HL-60 (cell line): ENCODE measurements at regions not wholly inside any gene's neighbourhood (a gene's known extent, or its start where the extent isn't known, plus 50 kb on each side); places are given as distances from the start of the nearest gene placed in this dataset.

Experiments used
- DNase-seq, 2 experiments: peaks; one replicate each; pipeline ENCODE4 v3.0.0-alpha.2; 2010 to 2020; ENCODE audit warnings: low read depth in 1 of 2, low spot score in 1 of 2
- H3K27ac ChIP-seq: fragments of 250-450 bp; sonication (Bioruptor Pico); replicated peaks from 2 replicates; pipeline ENCODE4 v1.5.1; 2020; ENCODE audit warnings: mild to moderate bottlenecking, moderate library complexity
- H3K27me3 ChIP-seq: fragments of 250-450 bp; sonication (Bioruptor Pico); 2 replicates; pipeline ENCODE4 v1.5.1; 2021; ENCODE audit warnings: mild to moderate bottlenecking, moderate library complexity; ENCODE audit not compliant: insufficient read depth, poor library complexity, severe bottlenecking
- H3K4me3 ChIP-seq: replicated peaks from 2 replicates; pipeline ENCODE4 v1.5.1; 2011; ENCODE audit warnings: mild to moderate bottlenecking, control low read depth, low read length; ENCODE audit not compliant: insufficient read depth
- CTCF ChIP-seq: IDR thresholded peaks from one replicate; pipeline ENCODE4 v1.5.1; 2011; ENCODE audit warnings: low read length, control low read depth, inconsistent platforms; ENCODE audit not compliant: insufficient read depth
- GABPA ChIP-seq: IDR thresholded peaks from 2 replicates; pipeline ENCODE4 v1.6.1; 2012; ENCODE audit warnings: low read depth
- POLR2AphosphoS5 ChIP-seq: IDR thresholded peaks from 2 replicates; pipeline ENCODE4 v1.6.1; 2012; ENCODE audit warnings: low read depth
- REST ChIP-seq: IDR thresholded peaks from 2 replicates; pipeline ENCODE4 v1.6.1; 2012; ENCODE audit warnings: low read depth; ENCODE audit not compliant: insufficient replicate concordance
- SPI1 ChIP-seq: IDR thresholded peaks from 2 replicates; pipeline ENCODE4 v1.6.1; 2012; ENCODE audit warnings: low read depth, mild to moderate bottlenecking, borderline replicate concordance

- no peak overlapping the region for H3K4me3 ChIP-seq
- H3K27ac ChIP-seq = no peak overlapping the region
- DNase-seq = no peak
- no peak for TF ChIP-seq GABPA
- TF ChIP-seq POLR2AphosphoS5 = no peak
- TF ChIP-seq SPI1 = no peak
- no peak for TF ChIP-seq CTCF
- no peak for TF ChIP-seq REST
- no peaks in the 10 kb centered on the region for H3K27me3 ChIP-seq
Measured at GRCh38 chr3:162139841-162140240, 643.2 kb downstream of the OTOL1 start.

DNA sequence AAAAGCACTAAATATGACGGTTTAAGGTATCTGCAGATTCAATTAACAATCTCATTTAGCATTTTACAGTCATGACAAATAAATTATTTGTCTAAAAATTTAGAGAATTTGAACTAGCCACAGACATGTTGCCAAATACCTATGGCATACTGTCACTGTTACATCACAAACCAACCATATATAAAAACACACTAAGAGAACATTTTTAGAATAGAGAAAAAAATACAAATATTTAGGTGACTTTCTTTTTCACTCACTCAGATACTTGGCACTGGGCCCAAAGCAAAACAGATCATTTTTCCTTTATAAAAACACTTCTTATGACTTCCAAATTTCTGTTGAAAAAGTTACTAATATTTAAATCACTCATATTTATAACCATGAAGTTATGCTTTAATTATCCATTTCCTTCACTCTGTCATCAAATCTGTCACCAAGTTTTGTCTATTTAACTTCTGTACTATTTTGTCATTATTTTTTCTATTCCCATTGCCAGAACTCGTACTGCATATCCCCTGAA is 644.7 kb downstream of the OTOL1 start:
- no peak overlapping the region for H3K27ac ChIP-seq
- no peak for DNase-seq
- no peak for TF ChIP-seq SPI1
- no peak for TF ChIP-seq POLR2AphosphoS5
- no peak for TF ChIP-seq REST
- TF ChIP-seq CTCF = no peak
- TF ChIP-seq GABPA = no peak
- no peak overlapping the region for H3K4me3 ChIP-seq
- H3K27me3 ChIP-seq = no peaks in the 10 kb centered on the region

- Histone ChIP-seq H3K27me3 (no peaks in the 10 kb centered on the region), H3K4me3 (no peak overlapping the region), H3K27ac (no peak overlapping the region)
- DNase-seq = no peak
- no peak for TF ChIP-seq POLR2AphosphoS5
- TF ChIP-seq SPI1 = no peak
- no peak for TF ChIP-seq GABPA
- no peak for TF ChIP-seq CTCF
- TF ChIP-seq REST = no peak
Measured at GRCh38 chr3:162142511-162142910, 645.9 kb downstream of the OTOL1 start.
